PC-9 (cell line): ENCODE measurements at regions not wholly inside any gene's neighbourhood (a gene's known extent, or its start where the extent isn't known, plus 50 kb on each side); places are given as distances from the start of the nearest gene placed in this dataset.

Experiments
- EZH2 ChIP-seq: fragments of 200-600 bp; sonication (generic); IDR thresholded peaks from 2 replicates; pipeline ENCODE4 v1.8.0; 2017; ENCODE audit warnings: antibody characterized with exemption, low read depth
- TF ChIP-seq, protein P1 (sequence below): fragments of 200-600 bp; sonication (generic); conservative IDR thresholded peaks from 2 replicates; pipeline ENCODE4 v1.6.1; 2017; ENCODE audit warnings: mixed run types, antibody characterized with exemption, mild to moderate bottlenecking, moderate library complexity

- TF ChIP-seq, protein P1, sequence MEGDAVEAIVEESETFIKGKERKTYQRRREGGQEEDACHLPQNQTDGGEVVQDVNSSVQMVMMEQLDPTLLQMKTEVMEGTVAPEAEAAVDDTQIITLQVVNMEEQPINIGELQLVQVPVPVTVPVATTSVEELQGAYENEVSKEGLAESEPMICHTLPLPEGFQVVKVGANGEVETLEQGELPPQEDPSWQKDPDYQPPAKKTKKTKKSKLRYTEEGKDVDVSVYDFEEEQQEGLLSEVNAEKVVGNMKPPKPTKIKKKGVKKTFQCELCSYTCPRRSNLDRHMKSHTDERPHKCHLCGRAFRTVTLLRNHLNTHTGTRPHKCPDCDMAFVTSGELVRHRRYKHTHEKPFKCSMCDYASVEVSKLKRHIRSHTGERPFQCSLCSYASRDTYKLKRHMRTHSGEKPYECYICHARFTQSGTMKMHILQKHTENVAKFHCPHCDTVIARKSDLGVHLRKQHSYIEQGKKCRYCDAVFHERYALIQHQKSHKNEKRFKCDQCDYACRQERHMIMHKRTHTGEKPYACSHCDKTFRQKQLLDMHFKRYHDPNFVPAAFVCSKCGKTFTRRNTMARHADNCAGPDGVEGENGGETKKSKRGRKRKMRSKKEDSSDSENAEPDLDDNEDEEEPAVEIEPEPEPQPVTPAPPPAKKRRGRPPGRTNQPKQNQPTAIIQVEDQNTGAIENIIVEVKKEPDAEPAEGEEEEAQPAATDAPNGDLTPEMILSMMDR: no peak
- no peak for TF ChIP-seq EZH2
Observed at GRCh38 chr6:95503568-95503967, 73.8 kb upstream of the MANEA start.
